ENCODE measurements at regions not wholly inside any gene's neighbourhood (a gene's known extent, or its start where the extent isn't known, plus 50 kb on each side); places are given as distances from the start of the nearest gene placed in this dataset.

DNA sequence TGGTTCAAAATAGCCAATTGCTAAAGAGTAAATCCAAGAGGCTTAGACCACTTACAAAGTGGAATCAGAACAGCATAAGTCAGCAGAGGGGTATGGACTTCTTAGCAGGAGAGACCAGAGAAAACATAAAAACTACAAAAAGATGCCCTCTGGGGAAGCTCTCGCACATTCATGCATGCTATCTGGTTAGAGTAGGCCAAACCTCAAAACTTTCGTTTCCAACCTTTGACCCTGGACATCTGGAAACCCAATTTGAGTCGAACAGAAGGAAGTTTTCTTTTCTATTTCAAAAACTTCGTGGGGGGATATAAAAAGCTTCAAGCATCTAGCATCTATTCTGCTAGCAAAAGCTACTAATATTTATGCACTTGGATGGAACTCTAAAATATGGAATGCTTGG, 523.9 kb upstream of the AGTR1 start (continued):
- TF ChIP-seq, protein P1, sequence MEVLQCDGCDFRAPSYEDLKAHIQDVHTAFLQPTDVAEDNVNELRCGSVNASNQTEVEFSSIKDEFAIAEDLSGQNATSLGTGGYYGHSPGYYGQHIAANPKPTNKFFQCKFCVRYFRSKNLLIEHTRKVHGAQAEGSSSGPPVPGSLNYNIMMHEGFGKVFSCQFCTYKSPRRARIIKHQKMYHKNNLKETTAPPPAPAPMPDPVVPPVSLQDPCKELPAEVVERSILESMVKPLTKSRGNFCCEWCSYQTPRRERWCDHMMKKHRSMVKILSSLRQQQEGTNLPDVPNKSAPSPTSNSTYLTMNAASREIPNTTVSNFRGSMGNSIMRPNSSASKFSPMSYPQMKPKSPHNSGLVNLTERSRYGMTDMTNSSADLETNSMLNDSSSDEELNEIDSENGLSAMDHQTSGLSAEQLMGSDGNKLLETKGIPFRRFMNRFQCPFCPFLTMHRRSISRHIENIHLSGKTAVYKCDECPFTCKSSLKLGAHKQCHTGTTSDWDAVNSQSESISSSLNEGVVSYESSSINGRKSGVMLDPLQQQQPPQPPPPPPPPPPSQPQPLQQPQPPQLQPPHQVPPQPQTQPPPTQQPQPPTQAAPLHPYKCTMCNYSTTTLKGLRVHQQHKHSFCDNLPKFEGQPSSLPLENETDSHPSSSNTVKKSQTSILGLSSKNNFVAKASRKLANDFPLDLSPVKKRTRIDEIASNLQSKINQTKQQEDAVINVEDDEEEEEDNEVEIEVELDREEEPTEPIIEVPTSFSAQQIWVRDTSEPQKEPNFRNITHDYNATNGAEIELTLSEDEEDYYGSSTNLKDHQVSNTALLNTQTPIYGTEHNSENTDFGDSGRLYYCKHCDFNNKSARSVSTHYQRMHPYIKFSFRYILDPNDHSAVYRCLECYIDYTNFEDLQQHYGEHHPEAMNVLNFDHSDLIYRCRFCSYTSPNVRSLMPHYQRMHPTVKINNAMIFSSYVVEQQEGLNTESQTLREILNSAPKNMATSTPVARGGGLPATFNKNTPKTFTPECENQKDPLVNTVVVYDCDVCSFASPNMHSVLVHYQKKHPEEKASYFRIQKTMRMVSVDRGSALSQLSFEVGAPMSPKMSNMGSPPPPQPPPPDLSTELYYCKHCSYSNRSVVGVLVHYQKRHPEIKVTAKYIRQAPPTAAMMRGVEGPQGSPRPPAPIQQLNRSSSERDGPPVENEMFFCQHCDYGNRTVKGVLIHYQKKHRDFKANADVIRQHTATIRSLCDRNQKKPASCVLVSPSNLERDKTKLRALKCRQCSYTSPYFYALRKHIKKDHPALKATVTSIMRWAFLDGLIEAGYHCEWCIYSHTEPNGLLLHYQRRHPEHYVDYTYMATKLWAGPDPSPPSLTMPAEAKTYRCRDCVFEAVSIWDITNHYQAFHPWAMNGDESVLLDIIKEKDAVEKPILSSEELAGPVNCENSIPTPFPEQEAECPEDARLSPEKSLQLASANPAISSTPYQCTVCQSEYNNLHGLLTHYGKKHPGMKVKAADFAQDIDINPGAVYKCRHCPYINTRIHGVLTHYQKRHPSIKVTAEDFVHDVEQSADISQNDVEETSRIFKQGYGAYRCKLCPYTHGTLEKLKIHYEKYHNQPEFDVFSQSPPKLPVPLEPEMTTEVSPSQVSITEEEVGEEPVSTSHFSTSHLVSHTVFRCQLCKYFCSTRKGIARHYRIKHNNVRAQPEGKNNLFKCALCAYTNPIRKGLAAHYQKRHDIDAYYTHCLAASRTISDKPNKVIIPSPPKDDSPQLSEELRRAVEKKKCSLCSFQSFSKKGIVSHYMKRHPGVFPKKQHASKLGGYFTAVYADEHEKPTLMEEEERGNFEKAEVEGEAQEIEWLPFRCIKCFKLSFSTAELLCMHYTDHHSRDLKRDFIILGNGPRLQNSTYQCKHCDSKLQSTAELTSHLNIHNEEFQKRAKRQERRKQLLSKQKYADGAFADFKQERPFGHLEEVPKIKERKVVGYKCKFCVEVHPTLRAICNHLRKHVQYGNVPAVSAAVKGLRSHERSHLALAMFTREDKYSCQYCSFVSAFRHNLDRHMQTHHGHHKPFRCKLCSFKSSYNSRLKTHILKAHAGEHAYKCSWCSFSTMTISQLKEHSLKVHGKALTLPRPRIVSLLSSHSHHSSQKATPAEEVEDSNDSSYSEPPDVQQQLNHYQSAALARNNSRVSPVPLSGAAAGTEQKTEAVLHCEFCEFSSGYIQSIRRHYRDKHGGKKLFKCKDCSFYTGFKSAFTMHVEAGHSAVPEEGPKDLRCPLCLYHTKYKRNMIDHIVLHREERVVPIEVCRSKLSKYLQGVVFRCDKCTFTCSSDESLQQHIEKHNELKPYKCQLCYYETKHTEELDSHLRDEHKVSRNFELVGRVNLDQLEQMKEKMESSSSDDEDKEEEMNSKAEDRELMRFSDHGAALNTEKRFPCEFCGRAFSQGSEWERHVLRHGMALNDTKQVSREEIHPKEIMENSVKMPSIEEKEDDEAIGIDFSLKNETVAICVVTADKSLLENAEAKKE (CRISPR knock-in tag; IDR thresholded peaks at IDR 0.05) = no peak
- no peak for TF ChIP-seq CREB1 (CRISPR knock-in tag; IDR thresholded peaks at IDR 0.05; ENCODE audit: low read depth)
- no peak for TF ChIP-seq ZNF331 (CRISPR knock-in tag; IDR thresholded peaks at IDR 0.05; ENCODE audit: low read depth)
- TF ChIP-seq EZH2phosphoT487 (IDR thresholded peaks at IDR 0.05; ENCODE audit: unreplicated experiment) = no peak
- no peak for TF ChIP-seq ZNF114 (CRISPR knock-in tag; IDR thresholded peaks at IDR 0.05)
- TF ChIP-seq POLR2AphosphoS5 (IDR thresholded peaks at IDR 0.05; ENCODE audit: low read depth) = no peak

- Mint-ChIP-seq H3K9me3 (no peaks in the 10 kb centered on the region), H3K27me3 (ENCODE audit: insufficient read depth, low read depth, poor library complexity) (no peaks in the 10 kb centered on the region), H3K4me1 (peaks cover 3% of the 10 kb centered on the region; the same call in 2 of the 3 replicates), H3K27ac (no peak overlapping the region), H3K36me3 (ENCODE audit: low read depth) (no peaks in the 10 kb centered on the region), H3K4me3 (no peak overlapping the region)
- Histone ChIP-seq H3K36me3 (ENCODE audit: insufficient read depth) (no peaks in the 10 kb centered on the region), H3K9me2 (ENCODE audit: insufficient read depth) (no peaks in the 10 kb centered on the region), H3K4me3 (no peak overlapping the region), H3F3A (replicated peaks; ENCODE audit: low read depth) (no peaks in the 10 kb centered on the region), H3K27me3 (ENCODE audit: insufficient read depth) (no peaks in the 10 kb centered on the region), H3K4me2 (no peak overlapping the region), H2AFZ (no peak overlapping the region), H3K79me2 (replicated peaks; ENCODE audit: insufficient read depth) (no peaks in the 10 kb centered on the region), H4K20me1 (replicated peaks; ENCODE audit: insufficient read depth) (no peaks in the 10 kb centered on the region), H3K4me1 (ENCODE audit: insufficient read depth) (no peaks in the 10 kb centered on the region), H3K27ac (ENCODE audit: low read depth) (no peak overlapping the region)
- no peak for ATAC-seq
- DNase-seq (ENCODE audit: low spot score) = no peak
- TF ChIP-seq, protein P2, sequence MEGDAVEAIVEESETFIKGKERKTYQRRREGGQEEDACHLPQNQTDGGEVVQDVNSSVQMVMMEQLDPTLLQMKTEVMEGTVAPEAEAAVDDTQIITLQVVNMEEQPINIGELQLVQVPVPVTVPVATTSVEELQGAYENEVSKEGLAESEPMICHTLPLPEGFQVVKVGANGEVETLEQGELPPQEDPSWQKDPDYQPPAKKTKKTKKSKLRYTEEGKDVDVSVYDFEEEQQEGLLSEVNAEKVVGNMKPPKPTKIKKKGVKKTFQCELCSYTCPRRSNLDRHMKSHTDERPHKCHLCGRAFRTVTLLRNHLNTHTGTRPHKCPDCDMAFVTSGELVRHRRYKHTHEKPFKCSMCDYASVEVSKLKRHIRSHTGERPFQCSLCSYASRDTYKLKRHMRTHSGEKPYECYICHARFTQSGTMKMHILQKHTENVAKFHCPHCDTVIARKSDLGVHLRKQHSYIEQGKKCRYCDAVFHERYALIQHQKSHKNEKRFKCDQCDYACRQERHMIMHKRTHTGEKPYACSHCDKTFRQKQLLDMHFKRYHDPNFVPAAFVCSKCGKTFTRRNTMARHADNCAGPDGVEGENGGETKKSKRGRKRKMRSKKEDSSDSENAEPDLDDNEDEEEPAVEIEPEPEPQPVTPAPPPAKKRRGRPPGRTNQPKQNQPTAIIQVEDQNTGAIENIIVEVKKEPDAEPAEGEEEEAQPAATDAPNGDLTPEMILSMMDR (conservative IDR thresholded peaks at IDR 0.05; ENCODE audit: low read depth in 2 of 2) = no peak
- TF ChIP-seq POLR2AphosphoS5 (IDR thresholded peaks at IDR 0.05; ENCODE audit: low read depth) (no peak), ZNF331 (CRISPR knock-in tag; IDR thresholded peaks at IDR 0.05; ENCODE audit: low read depth) (no peak), STAT1 (IDR thresholded peaks at IDR 0.05; ENCODE audit: unreplicated experiment) (no peak), CREB1 (CRISPR knock-in tag; IDR thresholded peaks at IDR 0.05; ENCODE audit: low read depth) (no peak)
- TF ChIP-seq, protein P1 (CRISPR knock-in tag; IDR thresholded peaks at IDR 0.05) = no peak
Observed at GRCh38 chr3:148175214-148175613, 522.5 kb upstream of the AGTR1 start.

Data from GM23338 (cell line).